HUES64 (cell line): ENCODE measurements at regions not wholly inside any gene's neighbourhood (a gene's known extent, or its start where the extent isn't known, plus 50 kb on each side); places are given as distances from the start of the nearest gene placed in this dataset.
"Not testable (repeated sequence)": the region's sequence is repeated elsewhere in the genome, so short reads cannot be mapped to it uniquely, and the experiment has no call there.

Source experiments
- H3K27ac ChIP-seq: 2 replicates; pipeline ENCODE4 v1.7.0; 2013; ENCODE audit warnings: low read depth, low read length, inconsistent platforms
- H3K27me3 ChIP-seq: 2 replicates; pipeline ENCODE4 v1.6.1; 2013; ENCODE audit warnings: mild to moderate bottlenecking, low read length; ENCODE audit not compliant: insufficient read depth
- H3K36me3 ChIP-seq: 2 replicates; pipeline ENCODE4 v1.6.1; 2013; ENCODE audit warnings: mild to moderate bottlenecking, low read length; ENCODE audit not compliant: insufficient read depth
- H3K4me1 ChIP-seq: 2 replicates; pipeline ENCODE4 v1.6.1; 2013; ENCODE audit warnings: mild to moderate bottlenecking, low read length, moderate library complexity; ENCODE audit not compliant: insufficient read depth
- H3K4me3 ChIP-seq: 2 replicates; pipeline ENCODE4 v1.5.1; 2013; ENCODE audit warnings: mild to moderate bottlenecking, low read length, moderate library complexity
- H3K9ac ChIP-seq: 2 replicates; pipeline ENCODE4 v1.6.1; 2013; ENCODE audit warnings: mild to moderate bottlenecking, low read depth, low read length
- H3K9me3 ChIP-seq: 2 replicates; pipeline ENCODE4 v1.6.1; 2013; ENCODE audit warnings: low read depth, low read length; ENCODE audit not compliant: insufficient read depth
- WGBS: fragments of 150-250, 120-280 bp; methylation state at CpG from one replicate; pipeline ENCODE4 v1.1.7; 2013; ENCODE audit warnings: missing lambda C conversion rate; 5-methylcytosine and 5-hydroxymethylcytosine counted together

GRCh38 chr2:20949256-20949655 lies 94.6 kb downstream of the APOB start:
- Histone ChIP-seq H3K4me1 (no peaks in the 10 kb centered on the region), H3K9me3 (no peaks in the 10 kb centered on the region), H3K36me3 (no peaks in the 10 kb centered on the region), H3K9ac (no peak overlapping the region), H3K27ac (no peak overlapping the region), H3K27me3 (no peaks in the 10 kb centered on the region), H3K4me3 (no peak overlapping the region)
- 91% methylated on average over 12 of the region's 12 CpGs for WGBS

- no peak overlapping the region for H3K9ac ChIP-seq
- WGBS, result 91% methylated on average over 3 of the region's 3 CpGs
These were observed 97.4 kb downstream of the APOB start for GRCh38 chr2:20946468-20946867.

GRCh38 chr2:20943721-20944120 lies 100.2 kb downstream of the APOB start:
- H3K4me3 ChIP-seq, H3K27me3 ChIP-seq, H3K9ac ChIP-seq, H3K27ac ChIP-seq, H3K9me3 ChIP-seq, H3K4me1 ChIP-seq, H3K36me3 ChIP-seq: not testable (repeated sequence)
- 66% methylated on average over 6 of the region's 6 CpGs for WGBS

More at GRCh38 chr2:20946468-20946867, 97.4 kb downstream of the APOB start:
- Histone ChIP-seq H3K36me3 (no peaks in the 10 kb centered on the region), H3K4me3 (no peak overlapping the region), H3K27ac (no peak overlapping the region), H3K27me3 (no peaks in the 10 kb centered on the region), H3K4me1 (no peaks in the 10 kb centered on the region), H3K9me3 (no peaks in the 10 kb centered on the region)

GRCh38 chr2:20942646-20943125 lies 101.2 kb downstream of the APOB start:
- WGBS, result 85% methylated on average over 5 of the region's 5 CpGs
- no peaks in the 10 kb centered on the region for H3K36me3 ChIP-seq
- H3K27me3 ChIP-seq, result no peaks in the 10 kb centered on the region
- H3K27ac ChIP-seq, result no peak overlapping the region
- H3K4me1 ChIP-seq, result no peaks in the 10 kb centered on the region
- no peaks in the 10 kb centered on the region for H3K9me3 ChIP-seq
- H3K4me3 ChIP-seq, result no peak overlapping the region
- no peak overlapping the region for H3K9ac ChIP-seq

- no peaks in the 10 kb centered on the region for H3K9me3 ChIP-seq
- no peak overlapping the region for H3K4me3 ChIP-seq
- 97% methylated on average over 6 of the region's 7 CpGs for WGBS
- no peak overlapping the region for H3K9ac ChIP-seq
- no peak overlapping the region for H3K27ac ChIP-seq
- no peaks in the 10 kb centered on the region for H3K4me1 ChIP-seq
- H3K27me3 ChIP-seq, result no peaks in the 10 kb centered on the region
- H3K36me3 ChIP-seq, result no peaks in the 10 kb centered on the region
These were observed 103.0 kb downstream of the APOB start for GRCh38 chr2:20940856-20941255.

GRCh38 chr2:20939931-20940795 lies 103.7 kb downstream of the APOB start:
- H3K9me3 ChIP-seq, result no peaks in the 10 kb centered on the region
- no peak overlapping the region for H3K9ac ChIP-seq
- no peaks in the 10 kb centered on the region for H3K4me1 ChIP-seq
- WGBS, result 82% methylated on average over 13 of the region's 13 CpGs
- H3K27ac ChIP-seq, result no peak overlapping the region
- H3K4me3 ChIP-seq, result no peak overlapping the region
- no peaks in the 10 kb centered on the region for H3K27me3 ChIP-seq
- no peaks in the 10 kb centered on the region for H3K36me3 ChIP-seq

GRCh38 chr2:20937353-20937752 lies 106.5 kb downstream of the APOB start:
- Histone ChIP-seq H3K9ac (no peak overlapping the region), H3K4me3 (no peak overlapping the region), H3K27ac (no peak overlapping the region), H3K9me3 (no peaks in the 10 kb centered on the region), H3K36me3 (no peaks in the 10 kb centered on the region), H3K27me3 (no peaks in the 10 kb centered on the region), H3K4me1 (no peaks in the 10 kb centered on the region)
- WGBS, result 75% methylated on average over 1 of the region's 1 CpG

- Histone ChIP-seq H3K27ac (no peak overlapping the region), H3K9ac (no peak overlapping the region), H3K4me1 (no peaks in the 10 kb centered on the region), H3K27me3 (no peaks in the 10 kb centered on the region), H3K9me3 (no peaks in the 10 kb centered on the region), H3K36me3 (no peaks in the 10 kb centered on the region), H3K4me3 (no peak overlapping the region)
- WGBS, result 91% methylated on average over 11 of the region's 11 CpGs
These were observed 108.6 kb downstream of the APOB start for GRCh38 chr2:20935168-20935775.

- H3K36me3 ChIP-seq, result no peaks in the 10 kb centered on the region
- no peaks in the 10 kb centered on the region for H3K9me3 ChIP-seq
- no peak overlapping the region for H3K4me3 ChIP-seq
- no peaks in the 10 kb centered on the region for H3K27me3 ChIP-seq
- WGBS, result 88% methylated on average over 2 of the region's 2 CpGs
- H3K27ac ChIP-seq, result no peak overlapping the region
- no peak overlapping the region for H3K9ac ChIP-seq
- H3K4me1 ChIP-seq, result no peaks in the 10 kb centered on the region
These were observed 109.6 kb downstream of the APOB start for GRCh38 chr2:20934236-20934635.

GRCh38 chr2:20933714-20934113 lies 110.2 kb downstream of the APOB start:
- H3K4me1 ChIP-seq, result no peaks in the 10 kb centered on the region
- H3K4me3 ChIP-seq, result no peak overlapping the region
- 88% methylated on average over 1 of the region's 1 CpG for WGBS
- no peaks in the 10 kb centered on the region for H3K9me3 ChIP-seq
- H3K36me3 ChIP-seq, result no peaks in the 10 kb centered on the region
- no peak overlapping the region for H3K27ac ChIP-seq
- H3K9ac ChIP-seq, result no peak overlapping the region
- no peaks in the 10 kb centered on the region for H3K27me3 ChIP-seq

GRCh38 chr2:20931346-20931745 lies 108.4 kb upstream of the LDAH start:
- Histone ChIP-seq H3K4me3 (no peak overlapping the region), H3K9me3 (peaks cover 5% of the 10 kb centered on the region; the same call in 1 of the 2 replicates), H3K27me3 (no peaks in the 10 kb centered on the region), H3K27ac (no peak overlapping the region), H3K9ac (no peak overlapping the region), H3K4me1 (no peaks in the 10 kb centered on the region), H3K36me3 (no peaks in the 10 kb centered on the region)
- 81% methylated on average over 2 of the region's 2 CpGs for WGBS
